Ishikawa (cell line): ENCODE measurements at regions not wholly inside any gene's neighbourhood (a gene's known extent, or its start where the extent isn't known, plus 50 kb on each side); places are given as distances from the start of the nearest gene placed in this dataset.

ENCODE experiments used
- CEBPB ChIP-seq: IDR thresholded peaks from 2 replicates; pipeline ENCODE4 v1.6.1; 2012
- CREB1 ChIP-seq: IDR thresholded peaks from 2 replicates; pipeline ENCODE4 v1.6.1; 2012; ENCODE audit warnings: low read depth
- EGR1 ChIP-seq: IDR thresholded peaks from 2 replicates; pipeline ENCODE4 v1.6.1; 2012
- EP300 ChIP-seq: IDR thresholded peaks from 2 replicates; pipeline ENCODE4 v1.6.1; 2012; ENCODE audit warnings: borderline replicate concordance
- MAX ChIP-seq: IDR thresholded peaks from 2 replicates; pipeline ENCODE4 v1.6.1; 2012
- NFIC ChIP-seq: IDR thresholded peaks from 2 replicates; pipeline ENCODE4 v1.6.1; 2012
- RAD21 ChIP-seq: IDR thresholded peaks from 2 replicates; pipeline ENCODE4 v1.6.1; 2012; ENCODE audit warnings: low read depth
- TAF1 ChIP-seq: IDR thresholded peaks from 2 replicates; pipeline ENCODE4 v1.6.1; 2012; ENCODE audit warnings: low read depth, mild to moderate bottlenecking
- TEAD4 ChIP-seq: IDR thresholded peaks from 2 replicates; pipeline ENCODE4 v1.6.1; 2012
- USF1 ChIP-seq: IDR thresholded peaks from 2 replicates; pipeline ENCODE4 v1.6.1; 2012
- YY1 ChIP-seq: IDR thresholded peaks from 2 replicates; pipeline ENCODE4 v1.6.1; 2012; ENCODE audit warnings: low read depth
- TF ChIP-seq, protein P1 (sequence below): IDR thresholded peaks from 2 replicates; pipeline ENCODE4 v1.6.1; 2012; ENCODE audit warnings: low read depth, mild to moderate bottlenecking

GRCh38 chr2:147041121-147041494, 803.7 kb upstream of the ACVR2A start:
- TF ChIP-seq YY1 = no peak
- TF ChIP-seq TAF1 = no peak
- no peak for TF ChIP-seq EGR1
- no peak for TF ChIP-seq USF1
- no peak for TF ChIP-seq RAD21
- TF ChIP-seq TEAD4 = no peak
- TF ChIP-seq EP300 = no peak
- no peak for TF ChIP-seq MAX
- no peak for TF ChIP-seq NFIC
- no peak for TF ChIP-seq CEBPB
- TF ChIP-seq, protein P1, sequence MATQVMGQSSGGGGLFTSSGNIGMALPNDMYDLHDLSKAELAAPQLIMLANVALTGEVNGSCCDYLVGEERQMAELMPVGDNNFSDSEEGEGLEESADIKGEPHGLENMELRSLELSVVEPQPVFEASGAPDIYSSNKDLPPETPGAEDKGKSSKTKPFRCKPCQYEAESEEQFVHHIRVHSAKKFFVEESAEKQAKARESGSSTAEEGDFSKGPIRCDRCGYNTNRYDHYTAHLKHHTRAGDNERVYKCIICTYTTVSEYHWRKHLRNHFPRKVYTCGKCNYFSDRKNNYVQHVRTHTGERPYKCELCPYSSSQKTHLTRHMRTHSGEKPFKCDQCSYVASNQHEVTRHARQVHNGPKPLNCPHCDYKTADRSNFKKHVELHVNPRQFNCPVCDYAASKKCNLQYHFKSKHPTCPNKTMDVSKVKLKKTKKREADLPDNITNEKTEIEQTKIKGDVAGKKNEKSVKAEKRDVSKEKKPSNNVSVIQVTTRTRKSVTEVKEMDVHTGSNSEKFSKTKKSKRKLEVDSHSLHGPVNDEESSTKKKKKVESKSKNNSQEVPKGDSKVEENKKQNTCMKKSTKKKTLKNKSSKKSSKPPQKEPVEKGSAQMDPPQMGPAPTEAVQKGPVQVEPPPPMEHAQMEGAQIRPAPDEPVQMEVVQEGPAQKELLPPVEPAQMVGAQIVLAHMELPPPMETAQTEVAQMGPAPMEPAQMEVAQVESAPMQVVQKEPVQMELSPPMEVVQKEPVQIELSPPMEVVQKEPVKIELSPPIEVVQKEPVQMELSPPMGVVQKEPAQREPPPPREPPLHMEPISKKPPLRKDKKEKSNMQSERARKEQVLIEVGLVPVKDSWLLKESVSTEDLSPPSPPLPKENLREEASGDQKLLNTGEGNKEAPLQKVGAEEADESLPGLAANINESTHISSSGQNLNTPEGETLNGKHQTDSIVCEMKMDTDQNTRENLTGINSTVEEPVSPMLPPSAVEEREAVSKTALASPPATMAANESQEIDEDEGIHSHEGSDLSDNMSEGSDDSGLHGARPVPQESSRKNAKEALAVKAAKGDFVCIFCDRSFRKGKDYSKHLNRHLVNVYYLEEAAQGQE = no peak
- no peak for TF ChIP-seq CREB1
